ENCODE measurements at regions not wholly inside any gene's neighbourhood (a gene's known extent, or its start where the extent isn't known, plus 50 kb on each side); places are given as distances from the start of the nearest gene placed in this dataset.
"Not testable (repeated sequence)": the region's sequence is repeated elsewhere in the genome, so short reads cannot be mapped to it uniquely, and the experiment has no call there.

- Histone ChIP-seq H3K4me3 (replicated peaks; ENCODE audit: insufficient read depth, low read length) (no peak overlapping the region), H3K27me3 (ENCODE audit: insufficient read depth, poor library complexity, severe bottlenecking) (no peaks in the 10 kb centered on the region), H3K27ac (replicated peaks) (no peak overlapping the region)
- TF ChIP-seq CTCF (IDR thresholded peaks at IDR 0.05; ENCODE audit: insufficient read depth, low read length) (no peak), REST (IDR thresholded peaks at IDR 0.05; ENCODE audit: insufficient replicate concordance, low read depth) (no peak), POLR2AphosphoS5 (IDR thresholded peaks at IDR 0.05; ENCODE audit: low read depth) (no peak), SPI1 (IDR thresholded peaks at IDR 0.05; ENCODE audit: borderline replicate concordance, low read depth) (peak; percentile 11; the same call in 1 of the 2 replicates), GABPA (IDR thresholded peaks at IDR 0.05; ENCODE audit: low read depth) (no peak)
- DNase-seq (ENCODE audit: low read depth in 1 of 2, low spot score in 1 of 2), result no peak
Observed at GRCh38 chr10:80964955-80965614, 427.4 kb downstream of the SH2D4B start.

GRCh38 chr10:80966326-80966986 is 428.8 kb downstream of the SH2D4B start:
- Histone ChIP-seq H3K4me3 (replicated peaks; ENCODE audit: insufficient read depth, low read length) (no peak overlapping the region), H3K27ac (replicated peaks) (no peak overlapping the region), H3K27me3 (ENCODE audit: insufficient read depth, poor library complexity, severe bottlenecking) (no peaks in the 10 kb centered on the region)
- no peak for DNase-seq (ENCODE audit: low read depth in 1 of 2, low spot score in 1 of 2)
- no peak for TF ChIP-seq POLR2AphosphoS5 (IDR thresholded peaks at IDR 0.05; ENCODE audit: low read depth)
- TF ChIP-seq SPI1 (IDR thresholded peaks at IDR 0.05; ENCODE audit: borderline replicate concordance, low read depth), result no peak
- TF ChIP-seq CTCF (IDR thresholded peaks at IDR 0.05; ENCODE audit: insufficient read depth, low read length), result no peak
- no peak for TF ChIP-seq REST (IDR thresholded peaks at IDR 0.05; ENCODE audit: insufficient replicate concordance, low read depth)
- no peak for TF ChIP-seq GABPA (IDR thresholded peaks at IDR 0.05; ENCODE audit: low read depth)

GRCh38 chr10:80967357-80967756 is 429.7 kb downstream of the SH2D4B start:
- H3K4me3 ChIP-seq (replicated peaks; ENCODE audit: insufficient read depth, low read length); H3K27ac ChIP-seq (replicated peaks); H3K27me3 ChIP-seq (ENCODE audit: insufficient read depth, poor library complexity, severe bottlenecking); DNase-seq (ENCODE audit: low read depth in 1 of 2, low spot score in 1 of 2): not testable (repeated sequence)

- no peak overlapping the region for H3K4me3 ChIP-seq (replicated peaks; ENCODE audit: insufficient read depth, low read length)
- DNase-seq (ENCODE audit: low read depth in 1 of 2, low spot score in 1 of 2), result no peak
- no peaks in the 10 kb centered on the region for H3K27me3 ChIP-seq (ENCODE audit: insufficient read depth, poor library complexity, severe bottlenecking)
- TF ChIP-seq CTCF (IDR thresholded peaks at IDR 0.05; ENCODE audit: insufficient read depth, low read length), result no peak
- TF ChIP-seq GABPA (IDR thresholded peaks at IDR 0.05; ENCODE audit: low read depth), result no peak
- TF ChIP-seq SPI1 (IDR thresholded peaks at IDR 0.05; ENCODE audit: borderline replicate concordance, low read depth), result no peak
- TF ChIP-seq POLR2AphosphoS5 (IDR thresholded peaks at IDR 0.05; ENCODE audit: low read depth), result no peak
- TF ChIP-seq REST (IDR thresholded peaks at IDR 0.05; ENCODE audit: insufficient replicate concordance, low read depth), result no peak
- no peak overlapping the region for H3K27ac ChIP-seq (replicated peaks)
Observed at GRCh38 chr10:80968903-80969302, 431.2 kb downstream of the SH2D4B start.

Measured in HL-60 (cell line).